HEK293 (cell line): ENCODE measurements at regions not wholly inside any gene's neighbourhood (a gene's known extent, or its start where the extent isn't known, plus 50 kb on each side); places are given as distances from the start of the nearest gene placed in this dataset.
"Not testable (repeated sequence)": the region's sequence is repeated elsewhere in the genome, so short reads cannot be mapped to it uniquely, and the experiment has no call there.

Experiments
- CTCF ChIA-PET: fragments of 350-600 bp; formaldehyde crosslinking; extraction: SDS; loops from one replicate; lab custom pipeline; 2021; ENCODE audit warnings: antibody characterized with exemption; lab: Yijun Ruan, JAX
- POLR2A ChIA-PET: fragments of 300-600 bp; formaldehyde crosslinking; extraction: SDS; loops from one replicate; lab custom pipeline; 2020; ENCODE audit warnings: antibody characterized with exemption, inconsistent platforms; lab: Yijun Ruan, JAX
- H3K27ac ChIP-seq: fragments of 200-500 bp; sonication (Bioruptor generic); 2 replicates; pipeline ENCODE4 v1.5.1; 2014; ENCODE audit warnings: low read depth, low read length, control low read depth, inconsistent platforms; ENCODE audit errors: extremely low read depth
- H3K36me3 ChIP-seq, 2 experiments: fragments of 200-500 bp in 1 of 2; sonication (Bioruptor generic) in 1 of 2; 1 replicate in 1 of 2; 2 replicates in 1 of 2; pipeline ENCODE4 v1.5.1; 2014 to 2017; ENCODE audit warnings: inconsistent platforms in 2 of 2, low read length in 2 of 2; ENCODE audit not compliant: control insufficient read depth in 2 of 2, insufficient read depth in 1 of 2
- H3K4me1 ChIP-seq: fragments of 200-500 bp; sonication (Bioruptor generic); 2 replicates; pipeline ENCODE4 v1.5.1; 2014; ENCODE audit warnings: mild to moderate bottlenecking, low read length, inconsistent platforms; ENCODE audit not compliant: control insufficient read depth, insufficient read depth
- H3K4me3 ChIP-seq: 2 replicates; pipeline ENCODE4 v1.5.1; 2011; ENCODE audit warnings: low read depth, mild to moderate bottlenecking, control low read depth, low read length, moderate library complexity
- H3K9me3 ChIP-seq: fragments of 200-500 bp; sonication (Bioruptor generic); 2 replicates; pipeline ENCODE4 v1.5.1; 2014; ENCODE audit warnings: low read depth, low read length, inconsistent platforms; ENCODE audit not compliant: control insufficient read depth, insufficient read depth
- INSM2 ChIP-seq: fragments of 450-650 bp; formaldehyde crosslinking; IDR thresholded peaks from 2 replicates; pipeline ENCODE4 v1.5.1; 2016; ENCODE audit warnings: missing biosample characterization, missing genetic modification characterization
- PATZ1 ChIP-seq: fragments of 450-650 bp; formaldehyde crosslinking; IDR thresholded peaks from 2 replicates; pipeline ENCODE4 v1.5.1; 2016; ENCODE audit warnings: missing biosample characterization, missing genetic modification characterization
- SETDB1 ChIP-seq: IDR thresholded peaks from one replicate; pipeline ENCODE4 v1.6.1; 2017; ENCODE audit warnings: mild to moderate bottlenecking, low read length, moderate library complexity, mixed read lengths; ENCODE audit not compliant: insufficient read length
- WT1 ChIP-seq: fragments of 450-650 bp; formaldehyde crosslinking; IDR thresholded peaks from 2 replicates; pipeline ENCODE4 v1.5.1; 2016; ENCODE audit warnings: missing biosample characterization, missing genetic modification characterization
- ZFP37 ChIP-seq: fragments of 450-650 bp; formaldehyde crosslinking; IDR thresholded peaks from 2 replicates; pipeline ENCODE4 v1.5.1; 2016; ENCODE audit warnings: missing biosample characterization, missing genetic modification characterization
- ZIC2 ChIP-seq: fragments of 450-650 bp; formaldehyde crosslinking; IDR thresholded peaks from 2 replicates; pipeline ENCODE4 v1.5.1; 2016; ENCODE audit warnings: missing biosample characterization, missing genetic modification characterization
- ZNF121 ChIP-seq: fragments of 450-650 bp; formaldehyde crosslinking; IDR thresholded peaks from 2 replicates; pipeline ENCODE4 v1.5.1; 2016; ENCODE audit warnings: missing biosample characterization, missing genetic modification characterization
- ZNF292 ChIP-seq: fragments of 450-650 bp; formaldehyde crosslinking; IDR thresholded peaks from 2 replicates; pipeline ENCODE4 v1.5.1; 2016; ENCODE audit warnings: low read depth, missing biosample characterization, missing genetic modification characterization, borderline replicate concordance
- ZNF335 ChIP-seq: fragments of 450-650 bp; formaldehyde crosslinking; conservative IDR thresholded peaks from 2 replicates; pipeline ENCODE4 v1.5.1; 2016; ENCODE audit warnings: missing biosample characterization, missing genetic modification characterization
- ZNF391 ChIP-seq: fragments of 450-650 bp; formaldehyde crosslinking; IDR thresholded peaks from 2 replicates; pipeline ENCODE4 v1.5.1; 2016; ENCODE audit warnings: low read depth, missing biosample characterization, missing genetic modification characterization, borderline replicate concordance
- ZNF473 ChIP-seq: fragments of 450-650 bp; formaldehyde crosslinking; IDR thresholded peaks from 2 replicates; pipeline ENCODE4 v1.5.1; 2017; ENCODE audit warnings: missing biosample characterization, missing genetic modification characterization
- ZNF555 ChIP-seq: fragments of 450-650 bp; formaldehyde crosslinking; conservative IDR thresholded peaks from 2 replicates; pipeline ENCODE4 v1.5.1; 2017; ENCODE audit warnings: missing biosample characterization, mild to moderate bottlenecking, missing genetic modification characterization, inconsistent platforms
- ZNF585B ChIP-seq: fragments of 450-650 bp; formaldehyde crosslinking; IDR thresholded peaks from 2 replicates; pipeline ENCODE4 v1.5.1; 2016; ENCODE audit warnings: missing biosample characterization, missing genetic modification characterization
- ZNF600 ChIP-seq: fragments of 450-650 bp; formaldehyde crosslinking; IDR thresholded peaks from 2 replicates; pipeline ENCODE4 v1.5.1; 2016; ENCODE audit warnings: missing biosample characterization, missing genetic modification characterization
- ZNF626 ChIP-seq: fragments of 450-650 bp; sonication (Bioruptor Pico); formaldehyde crosslinking; IDR thresholded peaks from 2 replicates; pipeline ENCODE4 v1.5.1; 2018; ENCODE audit warnings: missing biosample characterization, missing genetic modification characterization, inconsistent platforms
- ZNF629 ChIP-seq: fragments of 450-650 bp; formaldehyde crosslinking; IDR thresholded peaks from 2 replicates; pipeline ENCODE4 v1.5.1; 2017; ENCODE audit warnings: missing biosample characterization, missing genetic modification characterization
- ZNF692 ChIP-seq: fragments of 450-650 bp; formaldehyde crosslinking; IDR thresholded peaks from 2 replicates; pipeline ENCODE4 v1.5.1; 2016; ENCODE audit warnings: missing biosample characterization, missing genetic modification characterization
- ZNF785 ChIP-seq: fragments of 450-650 bp; formaldehyde crosslinking; IDR thresholded peaks from 2 replicates; pipeline ENCODE4 v1.5.1; 2016; ENCODE audit warnings: missing biosample characterization, missing genetic modification characterization
- TF ChIP-seq, protein P1 (sequence below): fragments of 450-650 bp; formaldehyde crosslinking; IDR thresholded peaks from 2 replicates; pipeline ENCODE4 v1.5.1; 2016; ENCODE audit warnings: missing biosample characterization, missing genetic modification characterization

GRCh38 chr1:55437692-55438091, 222.5 kb upstream of the USP24 start (continued):
- TF ChIP-seq ZNF785 (tag by site-specific recombination) (no peak), ZNF585B (tag by site-specific recombination) (no peak), ZNF121 (tag by site-specific recombination) (no peak)

GRCh38 chr1:55430720-55431119, 215.6 kb upstream of the USP24 start:
- H3K4me1 ChIP-seq, POLR2A ChIA-PET, CTCF ChIA-PET, H3K4me3 ChIP-seq, H3K27ac ChIP-seq, H3K9me3 ChIP-seq, H3K36me3 ChIP-seq: not testable (repeated sequence)
- TF ChIP-seq ZIC2 (tag by site-specific recombination), result peak; percentile 50; the same call in 1 of the 2 replicates

GRCh38 chr1:55430206-55430605, 215.0 kb upstream of the USP24 start:
- H3K4me1 ChIP-seq, POLR2A ChIA-PET, H3K9me3 ChIP-seq, H3K4me3 ChIP-seq, CTCF ChIA-PET, H3K27ac ChIP-seq, H3K36me3 ChIP-seq: not testable (repeated sequence)

DNA sequence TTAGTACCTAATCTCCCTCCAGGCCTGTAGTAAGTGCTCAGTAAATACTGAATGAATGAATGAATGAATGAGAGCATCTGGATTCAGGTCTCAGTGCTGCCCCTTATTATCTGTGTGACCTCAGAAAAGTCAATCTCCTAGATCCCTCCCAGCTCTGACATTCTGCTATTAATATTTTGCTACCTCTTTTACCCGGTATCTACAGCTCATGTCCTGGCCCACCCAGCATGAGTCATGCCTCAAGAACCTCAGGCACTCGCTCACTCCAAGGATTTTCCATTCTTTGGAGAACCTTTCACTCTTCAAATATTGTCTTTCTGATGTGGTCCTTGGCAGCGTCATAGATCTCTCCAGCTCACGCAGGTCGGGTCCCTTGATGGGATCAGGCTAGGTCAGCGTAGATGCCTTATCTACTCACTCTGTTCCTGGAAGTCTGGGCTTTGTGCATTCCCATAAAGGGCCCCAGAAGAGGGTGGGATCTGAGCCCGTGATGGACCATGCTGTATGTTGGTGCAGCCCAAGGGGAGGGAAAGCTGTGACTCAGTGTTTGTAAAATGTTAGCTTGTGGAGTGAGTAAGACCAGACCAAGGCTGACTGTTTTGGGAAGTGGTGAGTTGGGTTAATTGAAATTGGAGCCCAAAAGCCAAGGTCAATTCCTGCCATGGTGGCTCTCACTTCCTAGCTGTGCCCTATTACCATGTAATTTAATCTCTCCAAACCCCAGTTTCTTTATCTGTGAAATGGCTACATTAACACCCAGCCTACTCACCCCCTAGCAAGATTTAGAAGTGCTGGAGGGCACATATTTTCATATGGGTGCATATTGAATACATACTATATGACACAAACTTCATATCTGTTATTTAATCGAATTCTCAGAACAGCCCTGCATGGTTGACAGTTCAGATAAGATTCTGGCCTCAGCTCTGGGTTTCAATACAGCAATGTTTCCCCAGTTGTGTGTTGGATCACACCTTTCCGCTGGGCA, 214.1 kb upstream of the USP24 start:
- no peak overlapping the region for H3K4me3 ChIP-seq
- H3K27ac ChIP-seq, result no peak overlapping the region
- H3K4me1 ChIP-seq, result 0 out of 2 replicates have a peak, but pooled peaks cover 2% of the 10 kb centered on the region
- no peaks in the 10 kb centered on the region for H3K9me3 ChIP-seq
- H3K36me3 ChIP-seq, result no peaks in the 10 kb centered on the region
- CTCF ChIA-PET, result interaction anchor here (0.6 to 1.6 kb wide), 4 partner anchors 12 to 53 kb away, joined by 3 to 4 read pairs (median 4); no protein-coding TSS in a partner anchor
- POLR2A ChIA-PET, result interaction anchor here (1.0 kb wide), 2 partner anchors 75 to 265 kb away, joined by 3 read pairs; no protein-coding TSS in a partner anchor
- TF ChIP-seq ZNF626 (tag by site-specific recombination) (no peak), ZNF335 (tag by site-specific recombination) (peak; percentile 60), ZNF555 (tag by site-specific recombination) (no peak), ZFP37 (tag by site-specific recombination) (peak; percentile 73; the same call in 1 of the 2 replicates), ZNF292 (tag by site-specific recombination) (no peak), INSM2 (tag by site-specific recombination) (peak; percentile 71), WT1 (tag by site-specific recombination) (no peak), PATZ1 (no peak), ZNF473 (no peak), ZNF629 (tag by site-specific recombination) (peak; percentile 85), ZNF391 (tag by site-specific recombination) (no peak), ZNF692 (tag by site-specific recombination) (0 out of 2 replicates have a peak, but pooled peaks have one; percentile 36), ZNF600 (tag by site-specific recombination) (peak; percentile 80; the same call in 1 of the 2 replicates), SETDB1 (peak; percentile 48)
- TF ChIP-seq, protein P1, sequence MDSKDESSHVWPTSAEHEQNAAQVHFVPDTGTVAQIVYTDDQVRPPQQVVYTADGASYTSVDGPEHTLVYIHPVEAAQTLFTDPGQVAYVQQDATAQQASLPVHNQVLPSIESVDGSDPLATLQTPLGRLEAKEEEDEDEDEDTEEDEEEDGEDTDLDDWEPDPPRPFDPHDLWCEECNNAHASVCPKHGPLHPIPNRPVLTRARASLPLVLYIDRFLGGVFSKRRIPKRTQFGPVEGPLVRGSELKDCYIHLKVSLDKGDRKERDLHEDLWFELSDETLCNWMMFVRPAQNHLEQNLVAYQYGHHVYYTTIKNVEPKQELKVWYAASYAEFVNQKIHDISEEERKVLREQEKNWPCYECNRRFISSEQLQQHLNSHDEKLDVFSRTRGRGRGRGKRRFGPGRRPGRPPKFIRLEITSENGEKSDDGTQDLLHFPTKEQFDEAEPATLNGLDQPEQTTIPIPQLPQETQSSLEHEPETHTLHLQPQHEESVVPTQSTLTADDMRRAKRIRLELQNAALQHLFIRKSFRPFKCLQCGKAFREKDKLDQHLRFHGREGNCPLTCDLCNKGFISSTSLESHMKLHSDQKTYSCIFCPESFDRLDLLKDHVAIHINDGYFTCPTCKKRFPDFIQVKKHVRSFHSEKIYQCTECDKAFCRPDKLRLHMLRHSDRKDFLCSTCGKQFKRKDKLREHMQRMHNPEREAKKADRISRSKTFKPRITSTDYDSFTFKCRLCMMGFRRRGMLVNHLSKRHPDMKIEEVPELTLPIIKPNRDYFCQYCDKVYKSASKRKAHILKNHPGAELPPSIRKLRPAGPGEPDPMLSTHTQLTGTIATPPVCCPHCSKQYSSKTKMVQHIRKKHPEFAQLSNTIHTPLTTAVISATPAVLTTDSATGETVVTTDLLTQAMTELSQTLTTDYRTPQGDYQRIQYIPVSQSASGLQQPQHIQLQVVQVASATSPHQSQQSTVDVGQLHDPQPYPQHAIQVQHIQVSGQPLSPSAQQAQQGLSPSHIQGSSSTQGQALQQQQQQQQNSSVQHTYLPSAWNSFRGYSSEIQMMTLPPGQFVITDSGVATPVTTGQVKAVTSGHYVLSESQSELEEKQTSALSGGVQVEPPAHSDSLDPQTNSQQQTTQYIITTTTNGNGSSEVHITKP (tag by site-specific recombination), result peak; percentile 90
